ENCODE measurements at regions not wholly inside any gene's neighbourhood (a gene's known extent, or its start where the extent isn't known, plus 50 kb on each side); places are given as distances from the start of the nearest gene placed in this dataset.

GRCh38 chr12:58169826-58170225 is 228.5 kb downstream of the ATP23 start:
- no peak for DNase-seq (ENCODE audit: low read depth)
- no peak overlapping the region for H3K4me3 ChIP-seq (ENCODE audit: low read depth, low read length)
- TF ChIP-seq, protein P1, sequence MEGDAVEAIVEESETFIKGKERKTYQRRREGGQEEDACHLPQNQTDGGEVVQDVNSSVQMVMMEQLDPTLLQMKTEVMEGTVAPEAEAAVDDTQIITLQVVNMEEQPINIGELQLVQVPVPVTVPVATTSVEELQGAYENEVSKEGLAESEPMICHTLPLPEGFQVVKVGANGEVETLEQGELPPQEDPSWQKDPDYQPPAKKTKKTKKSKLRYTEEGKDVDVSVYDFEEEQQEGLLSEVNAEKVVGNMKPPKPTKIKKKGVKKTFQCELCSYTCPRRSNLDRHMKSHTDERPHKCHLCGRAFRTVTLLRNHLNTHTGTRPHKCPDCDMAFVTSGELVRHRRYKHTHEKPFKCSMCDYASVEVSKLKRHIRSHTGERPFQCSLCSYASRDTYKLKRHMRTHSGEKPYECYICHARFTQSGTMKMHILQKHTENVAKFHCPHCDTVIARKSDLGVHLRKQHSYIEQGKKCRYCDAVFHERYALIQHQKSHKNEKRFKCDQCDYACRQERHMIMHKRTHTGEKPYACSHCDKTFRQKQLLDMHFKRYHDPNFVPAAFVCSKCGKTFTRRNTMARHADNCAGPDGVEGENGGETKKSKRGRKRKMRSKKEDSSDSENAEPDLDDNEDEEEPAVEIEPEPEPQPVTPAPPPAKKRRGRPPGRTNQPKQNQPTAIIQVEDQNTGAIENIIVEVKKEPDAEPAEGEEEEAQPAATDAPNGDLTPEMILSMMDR (IDR thresholded peaks at IDR 0.05; ENCODE audit: insufficient read depth, low read depth, low read length, missing control alignments) = no peak

GRCh38 chr12:58171914-58172313 is 230.5 kb downstream of the ATP23 start:
- no peak for DNase-seq (ENCODE audit: low read depth)
- TF ChIP-seq, protein P1 (IDR thresholded peaks at IDR 0.05; ENCODE audit: insufficient read depth, low read depth, low read length, missing control alignments) = no peak
- H3K4me3 ChIP-seq (ENCODE audit: low read depth, low read length) = no peak overlapping the region

DNA sequence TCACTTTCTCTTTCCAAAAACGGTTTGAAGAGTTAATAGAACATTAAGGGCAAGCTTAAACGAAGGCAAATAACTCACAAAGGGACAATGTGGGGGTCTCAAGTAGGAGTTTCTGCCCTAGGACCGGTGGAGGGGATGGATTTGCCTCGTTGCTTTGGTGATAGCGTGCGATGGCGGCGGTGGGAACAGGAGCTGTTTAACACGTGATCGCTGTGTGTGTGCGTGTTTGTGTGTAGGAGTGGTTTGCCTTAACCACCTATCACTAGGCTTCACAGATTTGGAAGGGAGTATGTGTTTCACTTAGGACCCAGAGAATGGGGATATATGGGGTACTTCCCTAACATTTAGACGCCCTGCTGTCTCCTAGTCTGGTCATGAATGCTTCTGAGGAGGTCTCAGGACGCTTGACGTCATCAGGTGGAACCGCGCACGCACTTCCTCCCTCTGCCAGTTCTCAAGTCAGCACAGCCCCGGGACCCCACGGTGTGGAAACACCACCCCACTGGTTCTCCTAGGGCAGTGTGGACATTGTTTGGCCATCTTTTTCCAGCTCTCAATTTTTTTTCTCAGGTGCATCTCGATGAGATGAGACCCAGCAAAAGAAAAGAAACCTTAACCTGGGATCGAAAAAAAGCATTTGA is 231.2 kb downstream of the ATP23 start:
- TF ChIP-seq, protein P1 (IDR thresholded peaks at IDR 0.05; ENCODE audit: insufficient read depth, low read depth, low read length, missing control alignments) = no peak
- no peak overlapping the region for H3K4me3 ChIP-seq (ENCODE audit: low read depth, low read length)

GRCh38 chr12:58174316-58174715 is 232.9 kb downstream of the ATP23 start:
- no peak for DNase-seq (ENCODE audit: low read depth)
- H3K4me3 ChIP-seq (ENCODE audit: low read depth, low read length) = no peak overlapping the region
- TF ChIP-seq, protein P1 (IDR thresholded peaks at IDR 0.05; ENCODE audit: insufficient read depth, low read depth, low read length, missing control alignments) = no peak

More for the DNA sequence above, 231.2 kb downstream of the ATP23 start:
- DNase-seq (ENCODE audit: low read depth) = no peak

GRCh38 chr12:58176296-58176869 is 235.0 kb downstream of the ATP23 start:
- no peak overlapping the region for H3K4me3 ChIP-seq (ENCODE audit: low read depth, low read length)
- TF ChIP-seq, protein P1 (IDR thresholded peaks at IDR 0.05; ENCODE audit: insufficient read depth, low read depth, low read length, missing control alignments) = peak; percentile 55

DNA sequence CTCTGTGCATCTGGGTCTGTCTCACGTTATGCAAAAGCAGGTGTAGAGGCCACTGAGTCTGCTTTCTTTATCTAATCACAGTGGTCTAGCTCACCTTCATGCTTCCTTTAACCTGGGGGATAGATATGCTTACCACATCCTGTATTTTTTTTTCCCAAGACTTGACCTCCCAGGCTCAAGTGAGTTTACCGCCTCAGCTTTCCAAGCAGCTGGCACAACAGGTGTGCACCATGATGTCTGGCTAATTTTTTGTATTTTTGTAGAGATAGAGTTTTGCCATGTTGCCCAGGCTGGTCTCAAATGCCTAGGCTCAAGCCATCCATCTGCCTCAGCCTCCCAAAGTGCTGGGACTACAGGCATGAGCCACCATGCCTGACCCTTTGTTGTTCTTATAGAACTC is 236.0 kb downstream of the ATP23 start:
- DNase-seq (ENCODE audit: low read depth) = no peak

More at GRCh38 chr12:58176296-58176869, 235.0 kb downstream of the ATP23 start:
- peak; percentile 40 for DNase-seq (ENCODE audit: low read depth)

More for the DNA sequence above, 236.0 kb downstream of the ATP23 start:
- TF ChIP-seq, protein P1 (IDR thresholded peaks at IDR 0.05; ENCODE audit: insufficient read depth, low read depth, low read length, missing control alignments) = no peak
- no peak overlapping the region for H3K4me3 ChIP-seq (ENCODE audit: low read depth, low read length)

All from GM12865 (cell line).